GM19395 (cell line): ENCODE measurements at regions not wholly inside any gene's neighbourhood (a gene's known extent, or its start where the extent isn't known, plus 50 kb on each side); places are given as distances from the start of the nearest gene placed in this dataset.
"Not testable (repeated sequence)": the region's sequence is repeated elsewhere in the genome, so short reads cannot be mapped to it uniquely, and the experiment has no call there.

Experiments used
- ATAC-seq: cut with Tn5 transposase; IDR thresholded peaks from one replicate; pipeline ENCODE4 v1.9.1; 2021; ENCODE audit warnings: mild to moderate bottlenecking, moderate library complexity; ENCODE audit not compliant: unreplicated experiment

- no peak for ATAC-seq
Measured at GRCh38 chr1:201636097-201636496, 97.2 kb downstream of the NAV1 start.

DNA sequence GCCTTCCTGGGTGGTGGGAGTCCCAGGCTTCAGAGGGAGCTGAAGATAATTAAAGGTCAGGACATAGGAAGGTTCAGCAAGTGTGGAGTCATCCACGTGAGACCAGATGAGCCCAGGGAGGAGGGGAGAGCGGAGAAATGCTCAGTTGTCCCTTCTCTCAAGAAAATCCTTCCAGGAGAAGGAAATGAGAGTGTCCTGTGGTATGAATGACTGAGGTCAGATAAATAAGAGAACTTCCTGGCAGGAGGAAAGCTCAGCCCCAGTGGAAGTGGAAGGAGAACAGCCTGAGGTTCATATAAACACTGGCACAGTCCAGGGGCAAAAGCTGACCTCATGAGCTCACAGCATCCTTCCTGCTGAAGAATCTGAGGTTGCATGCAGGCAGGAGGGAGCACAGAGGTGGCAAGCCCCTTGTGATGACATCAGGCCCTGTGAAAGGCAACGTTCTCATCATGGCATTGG, 97.6 kb downstream of the NAV1 start:
- no peak for ATAC-seq

GRCh38 chr1:201637282-201638079, 98.6 kb downstream of the NAV1 start:
- ATAC-seq = no peak

- ATAC-seq = no peak
Measured at GRCh38 chr1:201639391-201639790, 100.5 kb downstream of the NAV1 start.

GRCh38 chr1:201639826-201640225, 100.9 kb downstream of the NAV1 start:
- no peak for ATAC-seq

GRCh38 chr1:201640624-201641023, 101.7 kb downstream of the NAV1 start:
- ATAC-seq = no peak

DNA sequence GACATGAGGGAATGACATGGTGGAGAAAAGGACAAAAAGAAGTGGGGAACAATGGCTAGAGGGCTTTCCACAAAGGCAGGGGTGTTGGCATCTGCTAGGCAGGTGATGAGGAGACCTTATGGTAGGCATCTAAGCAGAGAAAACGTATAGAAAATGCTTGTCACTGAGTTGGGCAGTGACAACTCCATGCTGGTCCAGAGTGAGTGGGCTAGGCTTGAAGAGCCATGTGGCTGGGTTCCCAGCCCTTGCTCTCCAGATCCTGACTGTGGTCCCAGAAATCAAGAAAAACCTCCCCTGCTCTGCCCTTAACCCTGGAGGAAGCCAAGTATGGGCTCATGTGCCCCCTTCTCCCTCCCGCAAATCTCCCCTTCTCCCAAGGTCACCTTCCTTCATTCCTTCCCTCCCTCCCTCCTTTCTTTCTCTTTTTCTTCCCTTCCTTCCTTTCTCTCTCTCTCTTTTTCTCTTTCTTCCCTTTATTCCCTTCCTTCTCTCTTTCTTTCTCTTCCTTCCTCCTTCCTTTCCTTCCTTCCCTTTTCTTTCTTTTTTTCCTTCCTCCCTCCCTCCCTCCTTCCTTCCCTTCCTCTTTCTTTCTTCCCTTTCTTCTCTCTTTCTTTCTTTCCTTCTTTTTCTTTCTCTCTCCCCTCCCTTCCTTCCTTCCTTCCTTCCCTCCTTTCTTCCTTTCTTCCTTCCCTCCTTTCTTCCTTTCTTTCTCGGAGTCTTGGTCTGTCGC, 102.8 kb downstream of the NAV1 start:
- no peak for ATAC-seq

GRCh38 chr1:201643835-201644104, 104.8 kb downstream of the NAV1 start:
- no peak for ATAC-seq

DNA sequence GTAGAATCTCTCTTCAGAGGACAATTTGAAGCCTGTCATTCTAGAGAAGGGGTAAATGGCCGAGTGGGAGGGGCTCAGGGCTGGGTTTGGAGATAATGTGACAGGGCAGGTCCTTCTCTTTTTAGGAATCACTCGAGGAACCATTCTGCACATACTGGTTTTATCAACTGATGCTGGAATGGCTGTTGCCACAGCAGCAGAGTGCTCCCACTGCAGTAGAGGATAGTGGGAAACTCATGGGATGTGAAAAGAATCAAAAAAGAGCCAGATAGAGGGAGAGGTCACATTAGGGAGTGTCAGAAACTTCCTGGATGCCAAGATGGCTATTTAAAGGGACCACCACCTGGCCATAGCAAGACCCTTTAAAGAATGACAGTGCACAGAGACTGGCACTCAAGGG, 105.3 kb downstream of the NAV1 start:
- ATAC-seq = no peak

GRCh38 chr1:201645000-201645399, 106.1 kb downstream of the NAV1 start:
- ATAC-seq = not testable (repeated sequence)

DNA sequence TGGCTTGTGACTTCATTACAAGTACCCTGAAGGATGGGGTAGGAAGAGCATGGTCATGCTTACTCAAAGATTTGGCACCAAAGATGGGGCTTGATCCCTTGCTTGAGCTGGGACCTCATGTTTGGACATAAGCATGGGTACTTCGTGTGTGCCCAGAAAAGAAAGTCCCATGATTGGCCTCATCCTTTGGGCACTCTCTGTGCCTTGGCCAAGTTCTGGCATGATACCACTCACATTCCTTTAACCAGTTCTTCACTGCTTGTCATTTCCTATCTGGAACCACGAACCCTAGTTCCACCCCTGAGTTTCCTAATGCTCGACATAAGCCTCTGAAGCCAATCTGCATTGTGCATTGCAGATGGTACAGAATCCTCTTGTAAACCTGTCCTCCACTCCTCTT, 107.0 kb downstream of the NAV1 start:
- ATAC-seq = no peak

DNA sequence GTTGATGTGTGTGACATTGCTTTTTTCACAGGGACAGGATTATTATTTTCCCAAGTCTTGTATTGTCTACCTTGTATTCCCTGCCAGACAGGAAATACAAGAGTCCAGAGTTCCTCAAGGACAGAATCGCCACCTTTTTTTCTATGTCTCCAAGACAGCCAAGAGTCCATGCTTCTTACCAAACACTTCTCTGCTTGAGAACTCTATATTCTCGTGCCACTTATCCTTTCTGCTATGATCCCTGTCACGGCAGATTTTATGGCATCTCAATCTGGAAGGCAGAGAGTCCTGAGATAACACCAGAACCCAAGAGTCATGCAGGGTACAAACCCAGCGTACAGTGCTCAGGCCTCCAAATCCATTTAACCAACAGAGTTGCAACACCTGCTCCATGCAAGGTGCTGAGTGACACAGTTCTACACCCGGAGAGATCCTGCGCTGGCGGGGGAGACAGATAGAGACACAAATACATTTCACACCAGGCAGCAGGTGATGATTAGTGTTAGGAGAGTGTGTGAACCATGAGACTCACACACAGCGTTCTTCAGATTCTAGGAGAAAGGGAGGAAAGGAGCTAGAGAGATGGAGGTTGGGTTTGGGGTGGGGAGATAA, 107.6 kb downstream of the NAV1 start:
- ATAC-seq = no peak

- no peak for ATAC-seq
Measured at GRCh38 chr1:201647094-201647493, 108.2 kb downstream of the NAV1 start.

GRCh38 chr1:201647722-201648065, 108.8 kb downstream of the NAV1 start:
- ATAC-seq = no peak

DNA sequence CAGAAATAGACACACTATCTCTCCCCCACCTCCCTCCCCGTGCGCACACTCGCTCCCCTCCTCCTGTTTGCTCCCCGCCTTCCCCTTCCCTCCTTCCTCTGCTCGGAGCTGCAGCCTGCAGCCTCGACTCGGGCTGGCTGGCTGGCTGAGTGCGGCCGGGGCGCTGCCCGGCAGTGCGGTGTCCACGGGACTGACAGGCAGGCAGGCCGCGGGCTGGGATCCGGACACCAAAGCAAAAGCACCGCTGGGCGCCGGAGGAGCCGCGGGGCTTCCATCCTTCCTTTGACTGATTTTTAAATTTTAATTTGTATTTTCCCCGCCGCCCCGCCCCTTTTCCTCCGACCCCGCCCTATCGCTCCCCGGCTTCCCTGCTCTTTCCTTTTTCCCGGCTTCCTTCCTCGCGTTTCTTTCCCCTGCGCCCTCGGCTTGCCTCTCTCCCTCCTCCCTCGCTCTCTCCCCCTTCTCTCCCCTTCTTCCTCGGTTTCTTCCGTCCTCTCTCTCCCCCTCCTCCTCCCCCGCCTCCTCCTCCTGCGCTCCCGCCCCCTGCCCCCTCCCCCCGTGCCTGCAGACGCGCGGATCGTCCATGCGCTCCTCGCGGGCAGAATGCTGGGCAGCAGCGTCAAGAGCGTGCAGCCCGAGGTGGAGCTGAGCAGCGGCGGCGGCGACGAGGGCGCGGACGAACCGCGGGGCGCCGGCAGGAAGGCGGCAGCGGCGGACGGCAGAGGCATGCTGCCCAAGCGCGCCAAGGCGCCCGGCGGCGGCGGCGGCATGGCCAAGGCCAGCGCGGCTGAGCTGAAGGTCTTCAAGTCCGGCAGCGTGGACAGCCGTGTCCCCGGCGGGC, 109.4 kb downstream of the NAV1 start:
- ATAC-seq = no peak

DNA sequence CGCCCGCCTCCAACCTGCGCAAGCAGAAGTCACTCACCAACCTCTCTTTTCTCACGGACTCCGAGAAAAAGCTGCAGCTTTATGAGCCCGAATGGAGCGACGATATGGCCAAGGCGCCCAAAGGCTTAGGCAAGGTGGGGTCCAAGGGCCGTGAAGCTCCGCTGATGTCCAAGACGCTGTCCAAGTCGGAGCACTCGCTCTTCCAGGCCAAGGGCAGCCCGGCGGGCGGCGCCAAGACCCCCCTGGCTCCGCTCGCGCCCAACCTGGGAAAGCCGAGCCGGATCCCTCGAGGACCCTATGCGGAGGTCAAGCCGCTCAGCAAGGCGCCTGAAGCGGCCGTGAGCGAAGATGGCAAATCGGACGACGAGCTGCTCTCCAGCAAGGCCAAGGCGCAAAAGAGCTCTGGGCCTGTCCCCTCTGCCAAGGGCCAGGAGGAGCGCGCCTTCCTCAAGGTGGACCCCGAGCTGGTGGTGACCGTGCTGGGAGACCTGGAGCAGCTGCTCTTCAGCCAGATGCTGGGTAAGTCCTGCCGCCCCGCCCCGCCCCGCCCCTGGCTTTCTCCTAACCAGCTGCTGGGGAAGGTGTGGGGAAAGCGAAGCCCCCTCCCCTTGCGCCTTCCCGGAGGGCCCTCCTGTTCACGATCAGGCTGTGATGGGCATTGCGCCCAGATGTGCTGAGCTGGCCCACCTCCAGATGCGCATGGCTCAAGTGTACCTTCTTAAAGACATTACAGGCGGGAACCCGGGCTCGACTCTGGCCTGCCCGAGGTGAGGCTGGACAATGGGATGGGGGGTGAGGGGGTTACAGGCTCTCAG, 110.2 kb downstream of the NAV1 start:
- no peak for ATAC-seq

GRCh38 chr1:201649761-201650622, 111.1 kb downstream of the NAV1 start:
- ATAC-seq = no peak

- ATAC-seq = no peak
Measured at GRCh38 chr1:201650623-201650933, 111.7 kb downstream of the NAV1 start.

GRCh38 chr1:201652181-201652580, 113.3 kb downstream of the NAV1 start:
- no peak for ATAC-seq

DNA sequence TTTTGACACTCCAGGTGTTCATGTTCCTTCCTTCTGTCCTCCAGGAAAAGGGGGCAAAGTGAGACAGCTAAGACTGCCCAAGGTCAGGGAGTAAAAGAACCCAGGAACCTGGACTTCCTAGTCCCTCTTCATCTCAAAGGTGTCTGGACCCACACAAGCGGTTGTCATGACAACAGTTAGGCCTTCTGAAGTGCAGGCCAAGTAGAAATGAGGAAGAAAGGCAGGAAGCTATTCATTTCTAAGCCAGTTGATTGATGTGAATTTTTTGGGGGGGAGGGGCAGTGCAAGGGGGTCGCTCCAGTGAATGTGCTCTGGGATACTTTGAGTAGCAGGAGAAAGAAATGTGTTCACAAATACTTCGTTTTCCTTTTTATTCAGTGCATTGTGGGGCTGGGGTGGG, 114.3 kb downstream of the NAV1 start:
- ATAC-seq = no peak
